MM.1S (cell line): ENCODE measurements at regions not wholly inside any gene's neighbourhood (a gene's known extent, or its start where the extent isn't known, plus 50 kb on each side); places are given as distances from the start of the nearest gene placed in this dataset.

ENCODE experiments used
- EZH2 ChIP-seq: fragments of 300-600 bp; sonication (generic); optimal IDR thresholded peaks from 2 replicates; pipeline ENCODE3; 2017; ENCODE audit warnings: low read depth, mild to moderate bottlenecking, antibody characterized with exemption, low read length, mixed read lengths
- TF ChIP-seq, protein P1 (sequence below): fragments of 300-600 bp; sonication (generic); IDR thresholded peaks from 2 replicates; pipeline ENCODE4 v1.5.1; 2016; ENCODE audit warnings: antibody characterized with exemption, low read length, mixed read lengths

DNA sequence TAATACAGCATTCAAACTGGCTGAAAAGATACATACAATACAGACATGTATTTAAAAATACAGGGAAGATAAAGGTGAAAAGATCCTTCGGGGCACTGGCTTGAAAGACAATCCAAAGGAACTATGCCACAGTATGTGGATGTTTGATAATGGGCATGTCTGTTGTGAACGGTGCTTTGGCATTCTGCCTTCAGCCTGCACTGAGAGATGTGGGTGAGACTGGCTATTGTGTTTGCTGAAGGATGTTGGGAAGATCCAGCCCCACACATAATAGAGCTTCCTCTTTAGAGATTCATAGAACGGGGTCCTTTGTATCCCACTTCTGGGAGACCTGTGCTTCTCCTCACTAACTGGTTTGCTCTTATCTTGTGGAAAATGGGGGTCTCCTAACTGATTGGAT lies 65.1 kb upstream of the CXCR4 start:
- TF ChIP-seq, protein P1, sequence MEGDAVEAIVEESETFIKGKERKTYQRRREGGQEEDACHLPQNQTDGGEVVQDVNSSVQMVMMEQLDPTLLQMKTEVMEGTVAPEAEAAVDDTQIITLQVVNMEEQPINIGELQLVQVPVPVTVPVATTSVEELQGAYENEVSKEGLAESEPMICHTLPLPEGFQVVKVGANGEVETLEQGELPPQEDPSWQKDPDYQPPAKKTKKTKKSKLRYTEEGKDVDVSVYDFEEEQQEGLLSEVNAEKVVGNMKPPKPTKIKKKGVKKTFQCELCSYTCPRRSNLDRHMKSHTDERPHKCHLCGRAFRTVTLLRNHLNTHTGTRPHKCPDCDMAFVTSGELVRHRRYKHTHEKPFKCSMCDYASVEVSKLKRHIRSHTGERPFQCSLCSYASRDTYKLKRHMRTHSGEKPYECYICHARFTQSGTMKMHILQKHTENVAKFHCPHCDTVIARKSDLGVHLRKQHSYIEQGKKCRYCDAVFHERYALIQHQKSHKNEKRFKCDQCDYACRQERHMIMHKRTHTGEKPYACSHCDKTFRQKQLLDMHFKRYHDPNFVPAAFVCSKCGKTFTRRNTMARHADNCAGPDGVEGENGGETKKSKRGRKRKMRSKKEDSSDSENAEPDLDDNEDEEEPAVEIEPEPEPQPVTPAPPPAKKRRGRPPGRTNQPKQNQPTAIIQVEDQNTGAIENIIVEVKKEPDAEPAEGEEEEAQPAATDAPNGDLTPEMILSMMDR: no peak
- no peak for TF ChIP-seq EZH2
